SK-N-SH (cell line): ENCODE measurements at regions not wholly inside any gene's neighbourhood (a gene's known extent, or its start where the extent isn't known, plus 50 kb on each side); places are given as distances from the start of the nearest gene placed in this dataset.

Source experiments
- CTCF ChIA-PET: fragments of 300-600, 350-600 bp; formaldehyde crosslinking; extraction: SDS; loops from one replicate; lab custom pipeline; 2021; lab: Yijun Ruan, JAX
- POLR2A ChIA-PET: fragments of 350-600 bp; sonication (Branson Sonifier 250); formaldehyde crosslinking; extraction: SDS; loops from one replicate; lab custom pipeline; 2020; ENCODE audit warnings: antibody characterized with exemption, inconsistent platforms; lab: Yijun Ruan, JAX
- DNase-seq: peaks from one replicate; pipeline ENCODE4 v3.0.0; 2012
- H2AFZ ChIP-seq: fragments of 200-600 bp; sonication (generic); 2 replicates; pipeline ENCODE4 v1.8.1; 2016; ENCODE audit warnings: antibody characterized with exemption, mild to moderate bottlenecking, low read depth
- H3F3A ChIP-seq: fragments of 200-600 bp; sonication (generic); replicated peaks from 2 replicates; pipeline ENCODE3; 2016; ENCODE audit warnings: antibody characterized with exemption, mild to moderate bottlenecking; ENCODE audit not compliant: insufficient read depth
- H3K27ac ChIP-seq, 2 experiments: fragments of 200-500 bp in 1 of 2; fragments of 200-600 bp in 1 of 2; sonication (Bioruptor generic) in 1 of 2; sonication (generic), shearing (Covaris generic) in 1 of 2; 2 replicates each; pipeline versions ENCODE4 v1.5.1 to v1.6.1; 2014 to 2016; ENCODE audit warnings: low read depth in 2 of 2, inconsistent platforms in 1 of 2, low read length in 1 of 2, mild to moderate bottlenecking in 1 of 2, mixed read lengths in 1 of 2
- H3K27me3 ChIP-seq: fragments of 200-600 bp; sonication (generic), shearing (Covaris generic); 2 replicates; pipeline ENCODE4 v1.6.1; 2016; ENCODE audit warnings: mixed run types; ENCODE audit not compliant: insufficient read depth
- H3K36me3 ChIP-seq, 2 experiments: fragments of 200-500 bp in 1 of 2; fragments of 200-600 bp in 1 of 2; sonication (Bioruptor generic) in 1 of 2; sonication (generic) in 1 of 2; replicated peaks in 1 of 2; 2 replicates each; pipeline versions ENCODE3 to v1.5.1; 2014 to 2016; ENCODE audit warnings: low read length in 1 of 2, mild to moderate bottlenecking in 1 of 2; ENCODE audit not compliant: insufficient read depth in 2 of 2, control insufficient read depth in 1 of 2
- H3K4me1 ChIP-seq, 2 experiments: fragments of 200-500 bp in 1 of 2; fragments of 200-600 bp in 1 of 2; sonication (Bioruptor generic) in 1 of 2; sonication (generic), shearing (Covaris generic) in 1 of 2; 2 replicates each; pipeline versions ENCODE4 v1.5.1 to v1.6.1; 2014 to 2016; ENCODE audit warnings: low read depth in 1 of 2, low read length in 1 of 2, mixed run types in 1 of 2; ENCODE audit not compliant: insufficient read depth in 2 of 2, control insufficient read depth in 1 of 2
- H3K4me2 ChIP-seq: fragments of 200-600 bp; sonication (generic), shearing (Covaris generic); 2 replicates; pipeline ENCODE4 v1.6.1; 2017; ENCODE audit warnings: mixed run types
- H3K4me3 ChIP-seq, 2 experiments: fragments of 200-500 bp in 1 of 2; fragments of 200-600 bp in 1 of 2; sonication (Bioruptor generic) in 1 of 2; sonication (generic), shearing (Covaris generic) in 1 of 2; 2 replicates each; pipeline versions ENCODE4 v1.5.1 to v1.8.1; 2014 to 2016; ENCODE audit warnings: low read depth in 2 of 2, inconsistent platforms in 1 of 2, low read length in 1 of 2, mild to moderate bottlenecking in 1 of 2, mixed read lengths in 1 of 2, moderate library complexity in 1 of 2
- H3K79me2 ChIP-seq: fragments of 200-600 bp; sonication (generic); 2 replicates; pipeline ENCODE4 v1.8.1; 2017; ENCODE audit warnings: mild to moderate bottlenecking; ENCODE audit not compliant: insufficient read depth
- H3K9ac ChIP-seq: fragments of 200-600 bp; sonication (generic); 2 replicates; pipeline ENCODE4 v1.6.1; 2017; ENCODE audit warnings: mixed run types
- H3K9me2 ChIP-seq: fragments of 200-600 bp; sonication (generic); 2 replicates; pipeline ENCODE4 v1.6.1; 2017; ENCODE audit warnings: mixed run types
- H3K9me3 ChIP-seq: fragments of 200-600 bp; sonication (generic); 2 replicates; pipeline ENCODE4 v1.6.1; 2017; ENCODE audit warnings: mixed run types, mild to moderate bottlenecking, moderate library complexity
- H4K20me1 ChIP-seq: fragments of 200-600 bp; sonication (generic); 2 replicates; pipeline ENCODE4 v1.6.1; 2017; ENCODE audit warnings: mild to moderate bottlenecking, mixed run types; ENCODE audit not compliant: insufficient read depth
- ELF1 ChIP-seq: IDR thresholded peaks from 2 replicates; pipeline ENCODE4 v1.4.0; 2012
- FOXJ3 ChIP-seq: sonication (generic); formaldehyde crosslinking; IDR thresholded peaks from 2 replicates; pipeline ENCODE4 v1.5.1; 2020; ENCODE audit warnings: mild to moderate bottlenecking, missing genetic modification reagents
- NFIC ChIP-seq: IDR thresholded peaks from 2 replicates; pipeline ENCODE4 v1.4.0; 2012; ENCODE audit warnings: borderline replicate concordance
- NRF1 ChIP-seq: IDR thresholded peaks from 2 replicates; pipeline ENCODE4 v1.6.1; 2012; ENCODE audit warnings: low read depth, mild to moderate bottlenecking, low read length
- RAD21 ChIP-seq: IDR thresholded peaks from 2 replicates; pipeline ENCODE4 v1.6.1; 2012; ENCODE audit warnings: mild to moderate bottlenecking, low read length
- REST ChIP-seq: IDR thresholded peaks from 2 replicates; pipeline ENCODE4 v1.6.1; 2012; ENCODE audit warnings: mild to moderate bottlenecking, low read depth, low read length, moderate library complexity
- SIN3A ChIP-seq: IDR thresholded peaks from 2 replicates; pipeline ENCODE4 v1.6.1; 2012; ENCODE audit warnings: low read depth, mild to moderate bottlenecking, low read length, moderate library complexity, borderline replicate concordance
- TAF1 ChIP-seq: IDR thresholded peaks from 2 replicates; pipeline ENCODE4 v1.6.1; 2012; ENCODE audit warnings: low read depth, mild to moderate bottlenecking, low read length, moderate library complexity, borderline replicate concordance
- TCF12 ChIP-seq: IDR thresholded peaks from 2 replicates; pipeline ENCODE4 v1.4.0; 2012
- YY1 ChIP-seq: IDR thresholded peaks from 2 replicates; pipeline ENCODE4 v1.4.0; 2012; ENCODE audit warnings: low read depth, mild to moderate bottlenecking
- ZBTB33 ChIP-seq: IDR thresholded peaks from 2 replicates; pipeline ENCODE4 v1.4.0; 2012; ENCODE audit warnings: low read depth, borderline replicate concordance
- WGBS: methylation state at CpG from one replicate; pipeline ENCODE4 v1.1.6; 2017; ENCODE audit warnings: low lambda C conversion rate; 5-methylcytosine and 5-hydroxymethylcytosine counted together
- TF ChIP-seq, protein P1 (sequence below): IDR thresholded peaks from 2 replicates; pipeline ENCODE4 v1.4.0; 2012; ENCODE audit warnings: low read depth
- TF ChIP-seq, protein P2 (sequence below): fragments of 150-350 bp; IDR thresholded peaks from 2 replicates; pipeline ENCODE4 v1.6.1; 2017; ENCODE audit warnings: antibody characterized with exemption, low read length, low read depth, borderline replicate concordance

DNA sequence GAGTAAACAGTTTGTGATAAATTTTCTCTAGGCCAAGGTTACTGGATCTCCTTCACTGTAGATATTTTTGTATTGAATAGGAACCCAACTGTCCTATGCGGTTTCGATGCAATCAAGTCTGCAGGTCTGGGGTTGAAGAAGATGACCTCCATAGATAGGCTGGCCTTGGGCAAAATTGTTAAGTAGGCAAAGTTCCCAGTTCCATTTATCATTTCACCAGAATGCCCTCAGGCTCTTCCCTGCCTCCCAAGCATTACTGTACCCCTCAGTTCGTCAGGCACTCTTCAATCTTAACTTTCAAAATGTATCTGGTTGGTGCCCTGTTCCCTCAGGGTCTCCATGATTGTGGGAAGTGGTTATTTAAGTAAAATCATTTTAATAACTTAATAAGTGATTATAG is 1802.9 kb upstream of the WWC1 start:
- Histone ChIP-seq H3K79me2 (no peaks in the 10 kb centered on the region), H3K4me3 (no peak overlapping the region), H3F3A (no peaks in the 10 kb centered on the region), H3K9me3 (no peaks in the 10 kb centered on the region), H2AFZ (no peak overlapping the region), H3K36me3 (no peaks in the 10 kb centered on the region), H4K20me1 (no peaks in the 10 kb centered on the region), H3K4me1 (peaks cover 0 to 3% of the 10 kb centered on the region in 2 experiments; a peak in 2 of 4 replicates), H3K9me2 (no peaks in the 10 kb centered on the region), H3K27ac (no peak overlapping the region), H3K27me3 (no peaks in the 10 kb centered on the region), H3K9ac (no peak overlapping the region), H3K4me2 (no peak overlapping the region)
- CTCF ChIA-PET: no interaction called here
- POLR2A ChIA-PET: no interaction called here
- TF ChIP-seq SIN3A (no peak), YY1 (no peak), ELF1 (no peak), NRF1 (no peak), REST (no peak)
- 6% methylated on average over 3 of the region's 3 CpGs for WGBS
- peak; percentile 8 for DNase-seq

- Histone ChIP-seq H3K9ac (no peak overlapping the region), H3K9me3 (no peaks in the 10 kb centered on the region), H3K27ac (no peak overlapping the region), H3K36me3 (no peaks in the 10 kb centered on the region), H3K4me2 (no peak overlapping the region), H3K4me3 (no peak overlapping the region), H3F3A (no peaks in the 10 kb centered on the region), H3K4me1 (peaks cover 0 to 3% of the 10 kb centered on the region in 2 experiments; a peak in 2 of 4 replicates), H4K20me1 (no peaks in the 10 kb centered on the region), H2AFZ (no peak overlapping the region), H3K79me2 (no peaks in the 10 kb centered on the region), H3K27me3 (no peaks in the 10 kb centered on the region), H3K9me2 (0 out of 2 replicates have a peak, but pooled peaks cover 2% of the 10 kb centered on the region)
- DNase-seq: no peak
- CTCF ChIA-PET: no interaction called here
- TF ChIP-seq FOXJ3: no peak
- WGBS: 30% methylated on average over 2 of the region's 2 CpGs
- POLR2A ChIA-PET: no interaction called here
Observed at GRCh38 chr5:166493040-166493439, 1798.4 kb upstream of the WWC1 start.

GRCh38 chr5:166493612-166494011 is 1797.8 kb upstream of the WWC1 start:
- TF ChIP-seq, protein P1, sequence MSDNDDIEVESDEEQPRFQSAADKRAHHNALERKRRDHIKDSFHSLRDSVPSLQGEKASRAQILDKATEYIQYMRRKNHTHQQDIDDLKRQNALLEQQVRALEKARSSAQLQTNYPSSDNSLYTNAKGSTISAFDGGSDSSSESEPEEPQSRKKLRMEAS: no peak
- TF ChIP-seq, protein P2, sequence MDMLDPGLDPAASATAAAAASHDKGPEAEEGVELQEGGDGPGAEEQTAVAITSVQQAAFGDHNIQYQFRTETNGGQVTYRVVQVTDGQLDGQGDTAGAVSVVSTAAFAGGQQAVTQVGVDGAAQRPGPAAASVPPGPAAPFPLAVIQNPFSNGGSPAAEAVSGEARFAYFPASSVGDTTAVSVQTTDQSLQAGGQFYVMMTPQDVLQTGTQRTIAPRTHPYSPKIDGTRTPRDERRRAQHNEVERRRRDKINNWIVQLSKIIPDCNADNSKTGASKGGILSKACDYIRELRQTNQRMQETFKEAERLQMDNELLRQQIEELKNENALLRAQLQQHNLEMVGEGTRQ: no peak
- TF ChIP-seq RAD21 (no peak), TAF1 (no peak), ZBTB33 (no peak), NFIC (no peak), TCF12 (no peak)
- TF ChIP-seq, all 33 proteins: peak for 0
- no peaks in the 10 kb centered on the region for H4K20me1 ChIP-seq
- H3K9me3 ChIP-seq: no peaks in the 10 kb centered on the region
- 0 out of 2 replicates have a peak, but pooled peaks cover 2% of the 10 kb centered on the region for H3K9me2 ChIP-seq
- no peak overlapping the region for H3K9ac ChIP-seq
- ChIA-PET CTCF (interaction anchor here (0.5 kb wide), 1 partner anchor 11 kb away, joined by 3 read pairs; no protein-coding TSS in a partner anchor), POLR2A (no interaction called here)
- no peak overlapping the region for H3K4me3 ChIP-seq
- no peak for DNase-seq
- no peaks in the 10 kb centered on the region for H3F3A ChIP-seq
- no peak overlapping the region for H3K27ac ChIP-seq
- WGBS: 53% methylated on average over 7 of the region's 7 CpGs
- H2AFZ ChIP-seq: no peak overlapping the region
- H3K4me2 ChIP-seq: no peak overlapping the region
- no peaks in the 10 kb centered on the region for H3K79me2 ChIP-seq
- H3K4me1 ChIP-seq: peaks cover 0 to 1% of the 10 kb centered on the region in 2 experiments; a peak in 1 of 4 replicates
- no peaks in the 10 kb centered on the region for H3K36me3 ChIP-seq
- H3K27me3 ChIP-seq: no peaks in the 10 kb centered on the region
